Posterior vena cava (tissue), 2 donors: ENCODE measurements at regions not wholly inside any gene's neighbourhood (a gene's known extent, or its start where the extent isn't known, plus 50 kb on each side); places are given as distances from the start of the nearest gene placed in this dataset.

Experiments used
- DNase-seq: peaks from one replicate; pipeline ENCODE4 v3.0.0-alpha.2; 2020; ENCODE audit warnings: low spot score
- intact Hi-C, 2 donors: fragments of 100-400 bp; cut with DNase I; formaldehyde crosslinking; loops; one replicate each; pipeline versions ENCODE4 v1.14.1 to v1.14.2; 2022 to 2023
- donor health status: DM: yes; HTN: yes; CAD: no.
- donor health status: DM: yes; HTN: yes; CAD: no.

DNA sequence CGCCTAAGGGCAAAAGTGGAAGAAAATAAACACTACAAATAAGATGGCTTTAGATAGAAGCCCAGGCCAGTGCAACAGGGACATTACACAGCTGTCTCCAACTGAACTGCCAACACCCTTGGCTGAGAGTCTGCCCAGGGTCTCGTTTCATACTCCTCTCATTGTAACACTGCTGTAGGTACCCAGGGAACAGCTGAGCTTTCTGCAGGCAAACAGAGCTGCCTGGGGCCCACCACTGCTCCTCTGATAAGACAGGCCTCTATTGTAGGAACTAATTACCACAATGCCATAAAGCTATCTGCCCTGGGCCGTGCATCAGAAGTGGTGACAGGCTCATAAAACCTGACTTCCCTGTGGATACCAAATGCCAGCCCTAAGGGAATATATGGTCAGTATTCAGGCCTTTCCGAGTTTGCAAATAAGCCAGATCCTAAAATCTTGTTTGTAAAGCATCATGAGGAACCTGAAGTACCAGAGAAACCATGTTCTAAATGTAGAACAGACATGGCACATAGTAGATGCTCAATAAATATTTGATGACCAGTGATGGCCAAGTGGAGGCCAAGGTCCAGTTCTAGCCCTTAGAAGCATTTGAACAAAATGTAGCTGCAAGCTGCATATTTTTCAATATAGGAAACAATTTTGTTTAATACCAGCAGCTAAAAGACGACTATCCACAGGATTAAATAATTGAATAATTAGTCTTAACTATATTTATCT is 84.3 kb upstream of the NEO1 start:
- intact Hi-C loops: no loop called here
- DNase-seq: no peak

GRCh38 chr15:72967397-72967796 is 84.9 kb upstream of the NEO1 start:
- intact Hi-C loops: no loop called here
- DNase-seq: no peak

DNA sequence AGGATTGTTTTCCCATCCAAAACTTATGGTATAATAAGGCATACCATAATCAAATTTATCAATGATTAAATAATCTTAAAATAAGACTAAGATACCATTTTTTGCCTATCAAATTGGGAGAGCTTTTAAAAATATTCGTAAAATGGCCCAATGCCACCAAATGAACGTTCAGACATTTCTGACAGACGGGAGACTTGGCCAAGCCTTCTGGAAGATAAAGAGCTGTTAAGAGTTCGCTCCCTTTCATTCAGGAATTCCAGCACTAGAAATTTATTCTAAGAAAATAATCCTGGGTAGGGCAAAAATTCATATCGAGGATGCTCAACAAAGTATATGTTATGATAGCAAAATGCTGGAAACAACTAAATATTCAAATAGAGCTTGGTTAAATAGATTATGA is 85.6 kb upstream of the NEO1 start:
- intact Hi-C loops: no loop called here
- no peak for DNase-seq

- DNase-seq: no peak
These were observed 86.6 kb upstream of the NEO1 start for GRCh38 chr15:72965671-72966070.

DNA sequence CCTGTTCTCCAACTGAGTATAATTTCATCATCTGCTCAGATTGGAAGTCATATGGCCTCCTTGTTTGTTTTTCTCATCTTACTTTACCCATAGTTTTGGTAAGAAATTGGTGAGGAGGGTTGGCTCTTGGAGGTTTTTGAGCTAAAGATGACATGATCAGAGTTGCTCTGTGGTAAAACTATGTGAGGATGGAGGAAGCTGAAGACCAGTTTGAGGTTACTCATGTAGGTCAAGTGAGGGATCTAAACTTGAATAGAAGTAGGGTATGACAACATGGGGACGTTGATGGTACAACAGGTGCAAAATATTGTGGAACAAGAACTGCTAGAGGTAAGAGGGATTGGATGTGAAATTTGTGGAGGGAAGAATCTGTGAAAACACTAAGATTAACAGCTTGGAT is 87.7 kb upstream of the NEO1 start:
- DNase-seq: no peak
- intact Hi-C loops: no loop called here

More at GRCh38 chr15:72965671-72966070, 86.6 kb upstream of the NEO1 start:
- intact Hi-C loops: no loop called here

GRCh38 chr15:72964135-72964534 is 88.1 kb upstream of the NEO1 start:
- no peak for DNase-seq
- intact Hi-C loops: no loop called here

DNA sequence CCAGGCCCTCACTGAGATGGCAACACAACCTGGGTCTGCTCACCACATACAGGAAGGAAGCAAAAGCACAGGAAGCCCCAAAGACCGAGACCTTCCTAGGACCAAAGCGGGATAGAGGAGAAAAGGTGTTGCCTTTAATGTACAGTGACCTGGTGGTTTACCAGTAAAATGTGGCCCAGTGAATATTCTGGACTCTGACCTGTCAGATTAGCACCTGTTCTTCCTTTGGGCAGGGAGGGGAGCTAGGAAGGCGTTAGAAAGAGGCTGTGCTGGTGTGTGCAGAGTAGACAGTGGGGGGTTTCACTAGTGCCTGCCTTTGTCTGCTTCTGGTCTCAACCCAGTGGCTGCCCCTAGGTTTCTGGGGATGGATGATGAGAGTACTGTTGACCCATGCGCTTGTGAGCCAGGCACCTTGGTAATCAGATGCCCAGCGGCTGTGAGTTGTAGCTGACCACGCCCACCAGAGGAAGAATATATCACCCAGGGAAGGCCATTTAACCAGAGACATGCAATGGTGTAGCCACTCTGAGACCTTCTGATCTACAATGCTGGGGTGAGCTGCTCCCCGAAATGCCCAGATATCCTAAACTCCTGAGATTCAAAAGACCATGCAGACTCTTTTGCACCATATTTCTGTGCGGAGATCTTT is 90.1 kb upstream of the NEO1 start:
- intact Hi-C loops: no loop called here
- no peak for DNase-seq

GRCh38 chr15:72961346-72961745 is 90.9 kb upstream of the NEO1 start:
- intact Hi-C loops: no loop called here
- DNase-seq: no peak

GRCh38 chr15:72958634-72959033 is 93.6 kb upstream of the NEO1 start:
- intact Hi-C loops: loop anchor here in 1 of 2 donors (5.0 kb wide), 1 partner anchor 701 kb away; no protein-coding TSS in a partner anchor
- no peak for DNase-seq

GRCh38 chr15:72953306-72953705 is 99.0 kb upstream of the NEO1 start:
- intact Hi-C loops: no loop called here
- DNase-seq: no peak

DNA sequence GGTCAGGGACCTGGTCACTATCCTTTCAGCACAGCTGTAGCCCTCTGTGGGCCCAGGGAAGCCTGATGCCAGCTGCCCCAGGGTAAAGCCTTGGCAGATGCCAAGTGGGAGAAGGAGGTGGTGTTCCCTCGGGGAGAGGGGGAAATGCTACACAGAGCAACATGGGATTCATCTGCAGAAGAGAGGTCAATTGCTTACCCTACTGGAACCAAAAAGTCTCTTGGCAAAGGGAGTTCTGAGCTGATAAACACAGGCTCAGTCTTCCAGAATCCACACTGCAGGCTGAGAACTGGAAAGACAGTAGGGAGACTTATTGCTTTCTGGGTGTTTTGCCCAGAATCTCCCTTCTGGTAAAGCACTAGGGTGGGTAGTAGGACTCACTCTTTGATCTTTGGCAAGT is 100.1 kb upstream of the NEO1 start:
- intact Hi-C loops: no loop called here
- no peak for DNase-seq

DNA sequence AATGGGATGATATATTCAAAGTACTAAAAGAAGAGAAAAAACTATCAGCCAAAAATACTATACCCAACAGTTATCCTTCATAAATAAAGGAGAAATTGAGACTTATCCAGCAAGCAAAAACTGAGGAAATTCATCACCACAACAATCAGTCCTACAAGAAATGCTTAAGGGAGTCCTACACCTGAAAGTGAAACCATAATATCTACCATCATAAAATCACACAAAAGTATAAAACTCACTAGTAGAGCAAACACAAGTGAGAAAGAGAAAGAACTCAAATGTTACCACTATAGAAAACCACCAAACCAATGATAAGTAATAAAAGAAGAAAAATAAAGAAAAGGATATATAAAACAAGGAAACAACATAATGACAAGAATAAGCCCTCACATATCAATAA is 103.6 kb upstream of the NEO1 start:
- DNase-seq: no peak
- intact Hi-C loops: no loop called here

DNA sequence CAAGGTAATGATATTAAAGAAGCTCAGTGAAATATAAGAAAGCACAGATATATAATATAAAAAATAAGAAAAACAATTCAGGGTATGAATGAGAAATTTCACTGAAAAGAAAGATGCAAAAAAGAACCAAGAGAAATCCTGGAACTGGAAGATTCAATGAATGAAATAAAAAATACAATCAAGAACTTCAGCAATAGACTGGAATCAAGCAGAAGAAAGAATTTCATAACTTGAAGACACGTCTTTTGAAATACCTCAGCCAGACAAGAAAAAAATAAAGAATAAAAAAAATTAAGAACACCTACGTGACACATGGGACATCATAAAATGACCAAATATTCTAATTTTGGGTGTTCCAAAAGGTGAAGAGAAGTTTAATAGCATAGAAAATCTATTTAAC is 104.6 kb upstream of the NEO1 start:
- DNase-seq: no peak
- intact Hi-C loops: no loop called here

DNA sequence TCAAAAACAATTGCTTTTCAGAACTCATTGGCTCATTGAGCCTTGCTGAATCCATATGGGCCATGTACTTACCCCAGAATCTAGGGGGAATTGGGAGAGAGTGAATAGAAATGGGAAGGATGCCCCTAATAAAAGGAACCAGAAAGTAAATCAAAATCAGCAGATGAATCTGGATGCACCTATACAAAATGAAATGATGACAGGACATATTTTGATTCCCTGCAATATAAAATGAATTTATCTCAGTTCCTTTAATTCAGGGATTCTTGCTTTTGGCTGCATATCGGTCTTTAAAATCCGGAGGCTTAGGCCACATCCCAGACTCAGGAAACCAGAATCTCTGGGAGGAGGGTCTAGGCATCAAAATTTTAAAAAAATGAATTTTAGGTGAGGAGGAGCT is 107.7 kb upstream of the NEO1 start:
- intact Hi-C loops: no loop called here
- DNase-seq: no peak

DNA sequence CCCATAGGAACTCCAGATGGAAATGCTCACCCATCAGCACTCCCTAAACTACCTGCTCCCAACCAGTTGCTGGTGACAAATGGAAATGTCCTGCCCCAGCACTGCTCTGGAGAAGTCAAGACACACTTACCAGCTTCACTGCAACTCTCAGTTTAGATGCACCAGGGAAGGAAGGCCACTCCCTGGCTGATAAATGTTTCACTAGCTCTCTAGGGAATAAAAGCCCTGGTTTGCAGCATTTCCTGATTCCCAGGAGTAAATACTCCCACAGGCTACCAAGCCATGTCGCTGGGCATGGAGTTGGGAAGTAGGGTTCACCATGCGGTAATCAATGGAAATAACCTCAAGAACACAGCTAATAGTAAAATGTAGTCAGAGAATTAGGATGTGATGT is 112.0 kb upstream of the NEO1 start:
- intact Hi-C loops: no loop called here
- no peak for DNase-seq

DNA sequence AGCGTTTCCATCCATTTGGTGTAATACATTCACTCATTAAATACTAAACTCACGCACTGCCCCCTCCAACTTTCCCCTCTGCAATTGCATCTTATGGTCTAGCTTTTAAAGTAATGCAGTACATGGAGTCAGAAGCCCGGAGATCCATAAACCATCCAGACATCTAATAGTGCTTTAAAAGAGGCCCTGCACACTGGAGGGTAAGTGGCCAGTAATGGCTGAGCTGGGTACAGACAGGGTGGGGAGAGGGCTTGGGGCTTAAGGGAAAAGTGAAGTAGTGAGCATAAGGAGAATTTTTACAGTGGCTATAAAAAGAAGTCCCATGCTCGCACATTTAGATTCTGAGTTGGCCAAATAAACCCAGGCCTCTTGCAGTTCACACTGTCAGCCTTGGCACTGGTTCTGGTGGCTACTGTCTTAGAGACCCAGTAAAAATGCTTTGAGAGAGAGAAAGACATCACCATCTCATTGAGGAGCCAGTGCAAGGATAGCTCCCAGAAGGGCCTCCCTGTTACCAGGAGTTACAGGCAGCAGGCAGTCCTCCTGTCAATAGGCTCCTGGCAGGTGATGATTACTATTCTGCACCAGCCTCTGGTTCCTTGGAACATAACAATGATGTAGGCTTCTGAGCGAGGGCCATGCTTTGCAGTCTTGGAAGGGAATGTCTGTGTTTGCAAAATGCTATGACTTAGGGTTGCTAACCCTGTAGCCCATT is 112.6 kb upstream of the NEO1 start:
- intact Hi-C loops: no loop called here
- no peak for DNase-seq

DNA sequence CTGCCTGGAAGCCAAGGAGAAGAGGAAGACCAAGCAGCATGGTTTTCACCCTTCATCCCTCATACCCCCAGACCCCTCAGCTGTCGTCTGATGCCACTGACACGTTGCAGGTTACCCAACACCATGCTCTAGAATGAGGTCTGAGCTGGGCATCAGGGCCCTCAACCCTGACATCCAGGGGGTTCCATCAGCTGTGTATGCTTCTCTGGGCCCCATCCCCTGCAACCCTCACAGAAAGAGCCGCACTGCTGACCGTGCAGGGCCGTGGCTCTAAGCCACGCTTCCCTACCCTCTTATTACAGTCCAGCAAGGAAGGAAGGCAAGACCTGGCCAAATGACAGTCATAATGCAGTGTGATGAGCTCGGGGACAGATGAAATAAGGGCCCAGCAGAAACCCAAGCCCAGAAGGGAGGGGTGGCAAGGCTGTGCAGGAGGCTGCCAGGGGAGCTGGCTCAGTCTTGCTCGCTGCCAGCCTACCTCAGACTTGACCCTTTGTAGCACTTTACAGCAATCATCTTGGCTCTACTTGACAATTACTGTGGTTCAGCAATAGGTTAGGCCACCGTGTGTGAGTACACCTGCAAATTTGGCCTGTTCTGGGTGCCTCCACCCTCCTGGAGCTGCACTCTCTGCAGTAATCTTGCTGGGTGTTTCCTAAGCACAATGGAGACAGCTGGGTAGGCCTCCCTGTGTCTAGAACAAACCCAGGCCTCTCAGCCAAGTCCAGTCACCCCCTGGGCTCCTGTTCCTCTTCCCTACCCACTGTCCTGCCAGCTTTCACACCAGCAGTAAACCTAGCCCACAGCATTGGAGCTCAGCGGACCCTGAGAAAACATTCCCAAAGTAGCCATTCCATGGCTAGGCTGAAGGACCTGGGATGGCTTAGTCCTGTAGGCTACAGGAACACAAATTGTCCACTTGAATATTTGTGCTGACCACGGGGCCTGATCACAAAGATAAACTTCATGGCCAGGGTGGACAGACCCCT is 115.3 kb upstream of the NEO1 start:
- DNase-seq: no peak

GRCh38 chr15:72936237-72936636 is 116.0 kb upstream of the NEO1 start:
- intact Hi-C loops: no loop called here
- DNase-seq: no peak

More for the DNA sequence above, 115.3 kb upstream of the NEO1 start:
- intact Hi-C loops: no loop called here

DNA sequence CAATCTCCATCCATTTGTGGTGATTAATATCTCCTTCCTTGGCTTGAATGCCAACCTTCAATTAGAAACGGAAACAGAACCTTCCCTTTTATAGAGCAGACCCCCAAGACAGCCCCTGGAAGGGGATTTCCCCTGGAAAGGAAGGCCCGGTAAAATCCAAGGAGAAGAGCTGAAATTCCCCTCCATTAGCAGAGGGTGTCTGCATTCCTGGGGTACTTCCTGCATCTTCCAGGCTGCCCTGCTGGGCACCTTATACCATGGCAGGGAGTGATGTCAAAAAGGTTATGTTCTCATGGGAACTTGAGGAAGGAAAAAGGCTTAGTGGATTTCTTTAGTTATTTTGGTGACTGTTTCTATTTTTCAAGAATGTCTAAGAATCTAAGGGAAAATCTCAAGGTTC is 116.7 kb upstream of the NEO1 start:
- no peak for DNase-seq
- intact Hi-C loops: no loop called here

DNA sequence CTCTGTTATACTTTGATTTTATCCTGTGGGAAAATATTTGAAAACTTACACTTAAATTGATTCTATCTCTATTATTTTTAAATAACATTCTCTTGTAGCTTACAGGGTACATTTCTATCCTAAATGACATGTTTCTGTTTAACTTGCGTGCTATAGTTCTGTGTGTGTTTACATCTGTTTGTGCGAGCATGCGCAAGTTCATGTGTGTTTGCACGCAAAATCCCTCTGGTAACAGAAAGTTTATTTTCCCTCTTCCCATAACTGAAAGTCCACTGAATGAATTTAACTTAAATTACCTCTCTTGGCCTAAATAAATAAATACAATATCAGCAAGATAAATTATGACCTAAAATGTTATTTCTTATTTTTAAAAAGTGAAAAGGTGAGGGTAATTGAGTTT is 117.3 kb upstream of the NEO1 start:
- DNase-seq: no peak
- intact Hi-C loops: no loop called here
